ENCODE measurements at regions not wholly inside any gene's neighbourhood (a gene's known extent, or its start where the extent isn't known, plus 50 kb on each side); places are given as distances from the start of the nearest gene placed in this dataset.

DNA sequence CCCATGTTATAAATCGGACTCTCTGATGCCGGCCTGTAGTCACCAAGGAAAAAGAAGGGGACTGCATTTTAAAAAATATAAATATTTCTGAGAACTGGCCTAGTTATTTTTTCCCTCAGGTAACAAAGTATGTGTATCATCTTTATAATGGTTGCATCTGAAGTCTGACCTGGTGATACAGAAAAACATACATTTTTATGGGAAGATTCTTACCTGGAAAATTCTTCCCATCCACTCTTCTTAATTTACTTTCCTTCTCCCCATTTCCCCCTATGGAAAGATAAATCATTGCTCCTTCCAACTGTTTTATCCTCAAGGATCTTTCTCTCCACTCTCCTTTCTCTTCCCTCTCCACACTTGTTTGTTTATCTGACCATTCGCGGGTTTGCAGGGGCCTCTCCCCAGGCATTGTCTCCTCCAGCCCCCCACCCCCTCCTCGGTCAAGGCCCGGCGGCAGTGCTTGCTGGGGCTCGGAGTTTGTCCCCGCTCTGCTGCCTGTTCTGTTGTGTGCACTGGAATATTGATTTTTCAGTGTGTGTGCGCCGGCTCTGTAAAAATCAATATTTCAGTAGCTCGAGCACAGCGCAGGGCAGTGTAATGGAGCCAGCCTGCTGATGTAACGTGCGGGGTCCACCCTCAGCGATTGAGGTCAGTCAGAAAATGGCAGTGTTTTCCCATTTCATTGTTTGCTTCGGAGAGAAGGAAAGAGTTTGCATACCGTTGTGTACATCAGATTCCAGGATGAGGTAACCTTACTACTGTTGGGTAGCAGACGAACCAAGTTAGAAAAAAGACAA lies 199.5 kb upstream of the NFE2L3 start:
- Histone ChIP-seq H3K27me3 (ENCODE audit: control insufficient read depth, insufficient read depth, low read length) (no peaks in the 10 kb centered on the region), H3K4me3 (ENCODE audit: low read depth, low read length) (no peak overlapping the region), H3K36me3 (ENCODE audit: control insufficient read depth, insufficient read depth, low read length) (no peaks in the 10 kb centered on the region)
- TF ChIP-seq, protein P1, sequence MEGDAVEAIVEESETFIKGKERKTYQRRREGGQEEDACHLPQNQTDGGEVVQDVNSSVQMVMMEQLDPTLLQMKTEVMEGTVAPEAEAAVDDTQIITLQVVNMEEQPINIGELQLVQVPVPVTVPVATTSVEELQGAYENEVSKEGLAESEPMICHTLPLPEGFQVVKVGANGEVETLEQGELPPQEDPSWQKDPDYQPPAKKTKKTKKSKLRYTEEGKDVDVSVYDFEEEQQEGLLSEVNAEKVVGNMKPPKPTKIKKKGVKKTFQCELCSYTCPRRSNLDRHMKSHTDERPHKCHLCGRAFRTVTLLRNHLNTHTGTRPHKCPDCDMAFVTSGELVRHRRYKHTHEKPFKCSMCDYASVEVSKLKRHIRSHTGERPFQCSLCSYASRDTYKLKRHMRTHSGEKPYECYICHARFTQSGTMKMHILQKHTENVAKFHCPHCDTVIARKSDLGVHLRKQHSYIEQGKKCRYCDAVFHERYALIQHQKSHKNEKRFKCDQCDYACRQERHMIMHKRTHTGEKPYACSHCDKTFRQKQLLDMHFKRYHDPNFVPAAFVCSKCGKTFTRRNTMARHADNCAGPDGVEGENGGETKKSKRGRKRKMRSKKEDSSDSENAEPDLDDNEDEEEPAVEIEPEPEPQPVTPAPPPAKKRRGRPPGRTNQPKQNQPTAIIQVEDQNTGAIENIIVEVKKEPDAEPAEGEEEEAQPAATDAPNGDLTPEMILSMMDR (IDR thresholded peaks at IDR 0.05; ENCODE audit: insufficient read depth, low read length, poor library complexity, severe bottlenecking), result no peak
- no peak for DNase-seq (ENCODE audit: low read depth)

DNA sequence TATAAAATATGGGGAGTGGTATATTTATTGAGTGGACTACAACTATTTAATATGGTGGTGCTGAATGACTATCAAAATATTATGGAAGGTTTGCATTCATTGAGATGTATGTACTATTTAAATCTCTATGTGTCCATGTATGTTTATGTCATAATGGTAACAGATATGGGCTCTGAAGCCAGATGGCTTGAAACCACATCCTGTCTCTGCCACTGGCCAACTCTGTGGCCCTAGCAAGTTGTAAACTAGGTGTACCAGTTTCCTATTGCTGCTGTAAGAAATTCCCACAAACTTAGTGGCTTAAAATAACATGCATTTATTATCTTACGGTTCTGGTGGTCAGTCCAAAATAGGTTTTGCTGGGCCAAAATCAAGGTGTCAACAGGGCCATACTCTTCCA lies 198.1 kb upstream of the NFE2L3 start:
- Histone ChIP-seq H3K36me3 (ENCODE audit: control insufficient read depth, insufficient read depth, low read length) (no peaks in the 10 kb centered on the region), H3K27me3 (ENCODE audit: control insufficient read depth, insufficient read depth, low read length) (no peaks in the 10 kb centered on the region), H3K4me3 (ENCODE audit: low read depth, low read length) (no peak overlapping the region)
- TF ChIP-seq, protein P1 (IDR thresholded peaks at IDR 0.05; ENCODE audit: insufficient read depth, low read length, poor library complexity, severe bottlenecking), result no peak
- DNase-seq (ENCODE audit: low read depth), result no peak

DNA sequence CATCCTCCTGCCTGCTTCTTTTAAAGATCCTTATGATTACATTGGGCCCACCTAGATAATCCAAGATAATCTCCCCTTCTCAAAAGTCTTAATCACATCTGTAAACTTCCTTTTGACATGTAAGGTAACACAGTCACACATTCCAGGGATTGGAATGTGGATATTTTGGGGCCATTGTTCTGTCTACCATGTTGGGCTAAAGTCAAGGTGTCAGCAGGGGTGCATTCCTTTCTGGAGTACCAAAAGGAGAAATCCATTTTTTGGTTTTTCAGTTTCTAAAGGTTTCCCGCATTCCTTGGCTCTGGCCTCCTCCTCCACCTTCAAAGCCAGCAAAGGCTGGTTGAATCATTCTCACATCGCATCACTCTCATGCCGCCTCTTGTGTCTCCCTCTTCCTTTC lies 197.6 kb upstream of the NFE2L3 start:
- Histone ChIP-seq H3K27me3 (ENCODE audit: control insufficient read depth, insufficient read depth, low read length) (no peaks in the 10 kb centered on the region), H3K36me3 (ENCODE audit: control insufficient read depth, insufficient read depth, low read length) (no peaks in the 10 kb centered on the region), H3K4me3 (ENCODE audit: low read depth, low read length) (no peak overlapping the region)
- DNase-seq (ENCODE audit: low read depth), result no peak
- TF ChIP-seq, protein P1 (IDR thresholded peaks at IDR 0.05; ENCODE audit: insufficient read depth, low read length, poor library complexity, severe bottlenecking), result no peak

DNA sequence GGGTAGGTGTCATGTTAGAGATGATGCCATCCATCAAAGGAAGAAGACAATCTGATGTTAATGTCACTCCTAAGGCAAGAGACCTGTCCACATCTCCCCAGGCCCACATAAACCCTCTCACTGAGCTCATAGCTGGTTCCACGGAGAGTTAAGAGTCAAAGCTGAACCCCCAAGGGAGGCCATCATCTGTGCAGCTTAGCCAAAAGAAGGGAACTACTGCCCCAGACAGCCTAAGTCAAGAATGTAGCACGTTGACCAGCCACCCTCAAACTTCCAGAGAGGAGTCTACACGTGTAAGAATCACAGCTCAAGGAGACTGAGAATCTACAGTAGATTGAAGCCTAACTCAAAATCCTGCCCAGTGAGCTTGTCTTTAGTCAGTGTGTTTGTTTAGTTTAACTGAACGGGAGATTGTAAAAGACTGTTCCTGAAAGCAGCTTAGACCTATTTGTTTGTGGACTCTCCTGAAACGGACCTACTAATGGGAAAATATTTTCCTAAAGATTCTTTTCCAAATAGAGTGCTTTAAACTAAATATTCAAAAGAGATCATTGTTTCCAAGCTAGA lies 192.7 kb upstream of the NFE2L3 start:
- Histone ChIP-seq H3K27me3 (ENCODE audit: control insufficient read depth, insufficient read depth, low read length) (peaks cover 6% of the 10 kb centered on the region), H3K36me3 (ENCODE audit: control insufficient read depth, insufficient read depth, low read length) (no peaks in the 10 kb centered on the region), H3K4me3 (ENCODE audit: low read depth, low read length) (no peak overlapping the region)
- DNase-seq (ENCODE audit: low read depth), result no peak
- TF ChIP-seq, protein P1 (IDR thresholded peaks at IDR 0.05; ENCODE audit: insufficient read depth, low read length, poor library complexity, severe bottlenecking), result no peak

DNA sequence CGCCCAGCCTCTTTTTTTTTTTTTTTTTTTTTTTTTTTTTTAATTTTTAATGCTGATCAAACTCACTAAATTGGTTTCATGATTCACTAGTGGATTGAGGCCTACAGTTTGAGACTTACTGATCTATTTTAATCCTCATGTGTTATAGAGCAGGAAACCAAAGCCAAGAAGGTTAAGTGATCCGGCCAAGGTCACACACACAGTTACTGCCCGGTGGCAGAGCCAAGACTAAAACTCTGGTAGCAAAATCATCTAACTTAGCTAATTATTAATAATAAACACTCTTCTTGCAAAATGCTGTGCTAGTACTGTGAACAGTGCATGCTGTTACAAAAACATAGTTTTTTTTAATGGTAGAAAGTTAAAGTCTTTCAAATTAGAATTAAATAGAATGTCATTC lies 188.3 kb upstream of the NFE2L3 start:
- Histone ChIP-seq H3K27me3 (ENCODE audit: control insufficient read depth, insufficient read depth, low read length) (peaks cover 20% of the 10 kb centered on the region), H3K4me3 (ENCODE audit: low read depth, low read length) (no peak overlapping the region), H3K36me3 (ENCODE audit: control insufficient read depth, insufficient read depth, low read length) (no peaks in the 10 kb centered on the region)
- DNase-seq (ENCODE audit: low read depth), result no peak
- TF ChIP-seq, protein P1 (IDR thresholded peaks at IDR 0.05; ENCODE audit: insufficient read depth, low read length, poor library complexity, severe bottlenecking), result no peak
